ENCODE measurements at regions not wholly inside any gene's neighbourhood (a gene's known extent, or its start where the extent isn't known, plus 50 kb on each side); places are given as distances from the start of the nearest gene placed in this dataset.

GRCh38 chr13:60922576-60923231, 492.9 kb downstream of the PCDH20 start:
- TF ChIP-seq CTCF (IDR thresholded peaks at IDR 0.05; ENCODE audit: low read depth, low read length) = no peak
- H3K4me3 ChIP-seq (ENCODE audit: low read depth, low read length) = no peak overlapping the region

GRCh38 chr13:60893801-60894200, 496.8 kb downstream of the TDRD3 start:
- TF ChIP-seq CTCF (IDR thresholded peaks at IDR 0.05; ENCODE audit: low read depth, low read length) = no peak
- H3K4me3 ChIP-seq (ENCODE audit: low read depth, low read length) = no peak overlapping the region

- H3K4me3 ChIP-seq (ENCODE audit: low read depth, low read length) = no peak overlapping the region
- no peak for TF ChIP-seq CTCF (IDR thresholded peaks at IDR 0.05; ENCODE audit: low read depth, low read length)
Observed at GRCh38 chr13:60887711-60888110, 490.7 kb downstream of the TDRD3 start.

- TF ChIP-seq CTCF (IDR thresholded peaks at IDR 0.05; ENCODE audit: low read depth, low read length) = no peak
- no peak overlapping the region for H3K4me3 ChIP-seq (ENCODE audit: low read depth, low read length)
Observed at GRCh38 chr13:60881507-60881906, 484.5 kb downstream of the TDRD3 start.

GRCh38 chr13:60873116-60873515, 476.1 kb downstream of the TDRD3 start:
- no peak for TF ChIP-seq CTCF (IDR thresholded peaks at IDR 0.05; ENCODE audit: low read depth, low read length)
- no peak overlapping the region for H3K4me3 ChIP-seq (ENCODE audit: low read depth, low read length)

- no peak for TF ChIP-seq CTCF (IDR thresholded peaks at IDR 0.05; ENCODE audit: low read depth, low read length)
- no peak overlapping the region for H3K4me3 ChIP-seq (ENCODE audit: low read depth, low read length)
Observed at GRCh38 chr13:60869941-60870613, 473.1 kb downstream of the TDRD3 start.

- H3K4me3 ChIP-seq (ENCODE audit: low read depth, low read length) = no peak overlapping the region
- TF ChIP-seq CTCF (IDR thresholded peaks at IDR 0.05; ENCODE audit: low read depth, low read length) = no peak
Observed at GRCh38 chr13:60869225-60869624, 472.2 kb downstream of the TDRD3 start.
